HG02852 (cell line): ENCODE measurements at regions not wholly inside any gene's neighbourhood (a gene's known extent, or its start where the extent isn't known, plus 50 kb on each side); places are given as distances from the start of the nearest gene placed in this dataset.

Experiments
- ATAC-seq: cut with Tn5 transposase; IDR thresholded peaks from one replicate; pipeline ENCODE4 v1.9.1; 2021; ENCODE audit warnings: mild to moderate bottlenecking, moderate library complexity; ENCODE audit not compliant: unreplicated experiment

DNA sequence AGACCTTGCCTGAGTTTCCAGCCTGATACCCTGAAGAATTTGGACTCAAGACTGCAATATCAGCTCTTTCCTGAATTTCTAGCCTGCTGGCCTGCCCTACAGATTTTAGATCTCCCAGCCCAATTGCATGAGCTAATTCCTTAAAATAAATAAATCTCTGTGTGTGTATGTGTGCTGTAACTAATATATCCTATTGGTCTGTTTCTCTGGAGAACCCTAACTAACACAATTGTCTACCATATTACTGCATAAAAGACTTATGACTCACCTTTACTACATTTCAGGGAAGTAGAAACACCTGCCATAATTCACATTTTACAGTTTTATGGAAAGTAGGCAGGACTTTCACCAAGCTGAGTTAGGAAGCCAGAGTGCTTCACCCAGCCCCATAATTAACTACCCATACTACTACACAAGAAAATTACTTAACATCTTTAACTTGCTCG lies 90.7 kb upstream of the BEND6 start:
- no peak for ATAC-seq

GRCh38 chr6:56863366-56863765 lies 91.5 kb upstream of the BEND6 start:
- no peak for ATAC-seq

- ATAC-seq = peak; percentile 69
Observed at GRCh38 chr6:56862415-56863175, 92.3 kb upstream of the BEND6 start.

GRCh38 chr6:56860475-56860874 lies 94.4 kb upstream of the BEND6 start:
- no peak for ATAC-seq

- no peak for ATAC-seq
Observed at GRCh38 chr6:56856036-56856580, 98.8 kb upstream of the BEND6 start.

DNA sequence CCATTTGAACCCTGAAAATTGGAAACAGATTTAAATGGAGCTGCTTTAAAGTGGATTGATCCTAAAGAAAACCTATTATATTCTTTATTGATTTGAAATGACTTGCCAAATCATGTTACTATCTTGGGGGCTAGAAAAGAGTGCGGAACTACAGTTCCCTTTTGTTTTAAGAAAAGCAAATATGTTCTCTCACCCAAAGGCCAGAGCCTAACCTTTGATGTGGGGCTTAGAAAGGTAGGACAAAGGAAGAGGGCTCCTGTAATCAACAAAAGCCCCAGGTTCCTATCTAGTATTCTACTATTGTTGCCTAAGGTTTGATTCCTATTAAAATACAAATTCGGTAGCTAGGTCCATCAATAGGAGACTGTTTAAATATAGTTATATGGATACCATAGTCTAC lies 100.8 kb upstream of the BEND6 start:
- no peak for ATAC-seq

DNA sequence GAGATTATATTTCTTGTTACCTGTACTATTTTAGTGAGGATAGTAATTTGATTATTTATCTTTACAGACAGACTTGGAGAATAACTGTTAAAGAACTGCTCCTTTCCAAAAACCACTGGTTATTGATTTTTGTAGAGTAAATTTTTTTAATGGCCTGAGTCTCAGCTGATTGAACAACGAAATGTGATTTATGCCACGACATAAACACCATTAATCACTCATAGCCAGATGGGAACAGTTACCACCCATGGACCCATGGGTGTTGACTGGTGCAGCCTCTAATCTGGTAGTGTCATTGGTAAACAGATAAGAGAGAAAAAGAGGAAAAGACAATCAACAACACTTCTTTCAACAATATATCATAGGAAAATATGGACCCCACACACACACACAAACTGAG lies 101.4 kb upstream of the BEND6 start:
- ATAC-seq = no peak

GRCh38 chr6:56852260-56853010 lies 102.5 kb upstream of the BEND6 start:
- ATAC-seq = peak; percentile 30

- peak; percentile 92 for ATAC-seq
Observed at GRCh38 chr6:56851541-56852259, 103.2 kb upstream of the BEND6 start.

DNA sequence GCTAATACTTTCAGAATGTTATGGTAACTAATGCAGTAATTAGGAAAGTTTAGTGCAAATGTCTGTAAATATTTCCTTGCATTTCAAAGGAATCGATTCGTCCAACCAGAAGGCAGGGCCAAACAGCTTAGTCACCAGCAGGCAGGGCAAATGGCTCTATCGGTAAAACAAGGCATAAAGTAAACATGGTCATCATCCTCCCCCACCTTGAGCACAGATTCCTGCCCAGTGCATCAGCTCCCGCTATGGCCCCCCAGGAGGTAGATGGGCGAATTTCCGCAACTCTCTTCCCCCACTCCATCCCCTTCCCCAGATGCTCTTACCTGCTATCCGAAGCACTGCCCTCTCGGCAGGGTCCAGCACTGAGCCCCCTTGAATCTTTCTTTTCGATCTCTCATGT lies 103.8 kb upstream of the BEND6 start:
- ATAC-seq = peak; percentile 5

GRCh38 chr6:56850626-56851025 lies 104.3 kb upstream of the BEND6 start:
- no peak for ATAC-seq

- no peak for ATAC-seq
Observed at GRCh38 chr6:56849896-56850295, 105.0 kb upstream of the BEND6 start.

DNA sequence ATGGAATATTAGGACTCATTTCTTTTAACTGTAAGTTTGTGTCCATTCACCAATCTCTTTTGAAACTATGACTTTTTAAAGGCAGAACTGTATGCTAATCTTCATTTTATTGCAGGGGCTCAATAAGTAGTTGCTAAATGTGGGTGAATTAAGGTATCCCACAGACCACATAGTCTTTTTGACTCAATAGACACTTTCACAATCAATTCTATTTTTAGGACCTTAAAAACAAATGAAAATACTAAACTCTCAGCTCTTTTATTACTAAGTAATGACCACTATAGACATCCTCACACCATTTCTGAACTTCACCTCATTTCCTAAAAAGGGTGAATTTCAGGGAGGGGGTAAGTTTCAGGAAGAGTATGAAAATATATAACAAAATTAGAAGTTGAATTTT lies 106.8 kb upstream of the BEND6 start:
- no peak for ATAC-seq

- no peak for ATAC-seq
Observed at GRCh38 chr6:56845032-56845431, 109.9 kb upstream of the BEND6 start.

DNA sequence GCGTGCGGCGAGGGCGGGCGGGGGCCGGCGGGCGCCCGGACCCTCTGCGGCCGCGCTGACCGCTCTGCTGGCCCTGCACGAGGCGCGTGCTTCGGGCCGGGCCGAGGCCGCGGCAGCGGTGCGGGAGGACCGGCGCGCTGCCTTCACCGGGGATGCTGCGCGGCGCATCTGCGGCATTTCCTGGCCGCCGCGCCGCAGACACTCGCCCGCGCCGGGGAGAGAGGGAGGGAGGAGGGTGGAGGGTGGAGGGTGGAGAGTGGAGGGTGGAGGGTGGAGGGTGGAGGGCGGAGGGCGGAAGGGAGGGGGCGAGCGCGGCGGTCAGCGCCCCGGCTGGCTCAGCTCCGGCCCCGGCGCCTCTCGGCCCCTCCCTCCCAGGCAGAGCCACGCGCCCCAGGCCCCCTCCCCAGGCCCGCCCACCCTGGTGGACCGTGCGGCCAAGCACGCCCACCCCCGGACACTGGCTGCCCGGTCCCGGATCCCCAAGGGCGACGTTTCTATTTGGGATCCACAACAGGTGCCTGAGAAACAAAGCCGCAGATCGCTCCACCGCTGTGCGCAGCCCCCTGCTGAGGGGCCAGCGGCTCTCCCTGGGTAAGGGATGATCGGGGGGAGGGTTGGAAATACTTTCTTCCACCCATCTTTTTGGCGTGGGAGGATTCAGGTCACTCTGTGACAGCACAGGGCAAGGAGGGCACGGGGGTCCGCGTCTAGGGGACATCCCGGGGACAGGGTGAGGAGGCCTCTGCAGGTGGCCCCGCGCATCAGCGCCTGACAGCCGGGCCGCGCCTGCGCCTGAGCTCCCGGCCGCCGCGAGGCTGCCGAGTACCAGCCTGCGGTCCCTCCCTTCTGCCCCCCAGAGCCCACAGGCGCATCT lies 111.2 kb upstream of the BEND6 start:
- ATAC-seq = peak; percentile 84

- ATAC-seq = peak; percentile 29
Observed at GRCh38 chr6:56842686-56843475, 112.0 kb upstream of the BEND6 start.

DNA sequence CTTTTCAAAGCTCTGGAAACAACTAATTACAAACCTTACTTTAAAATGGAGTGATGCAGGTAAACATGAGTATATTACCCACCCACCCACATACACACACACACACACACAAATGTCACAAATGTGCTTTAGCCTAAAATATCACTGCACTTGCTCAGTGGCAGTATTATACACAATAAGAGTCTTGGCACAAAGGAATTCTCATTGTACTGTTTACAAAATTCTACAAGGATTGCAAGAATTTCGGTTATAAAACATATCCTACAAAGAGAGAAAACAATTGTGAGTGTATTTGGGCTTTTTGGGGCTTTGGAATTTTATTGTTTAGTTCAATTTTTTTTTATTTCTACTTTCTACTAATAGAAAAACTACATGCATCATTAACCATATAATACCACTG lies 113.2 kb upstream of the BEND6 start:
- no peak for ATAC-seq

DNA sequence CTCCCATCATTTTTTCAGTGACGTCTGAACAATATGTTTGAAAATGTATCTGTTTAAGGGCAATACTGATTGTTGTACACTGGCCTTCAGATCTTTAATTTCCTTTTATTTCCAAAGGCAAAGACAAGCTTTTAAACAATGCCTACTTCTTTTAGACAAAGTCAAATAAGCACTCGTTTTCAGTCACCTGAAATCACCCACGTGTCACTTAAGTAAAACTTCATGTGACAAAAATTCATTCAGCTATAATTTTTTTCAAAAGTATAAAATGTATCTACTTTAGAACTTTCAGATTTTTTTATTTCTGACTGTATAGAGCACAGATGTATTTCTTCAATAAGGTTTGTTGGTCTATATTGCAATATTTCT lies 113.5 kb upstream of the BEND6 start:
- no peak for ATAC-seq

GRCh38 chr6:56840467-56841380 lies 114.2 kb upstream of the BEND6 start:
- ATAC-seq = no peak
